ENCODE measurements at regions not wholly inside any gene's neighbourhood (a gene's known extent, or its start where the extent isn't known, plus 50 kb on each side); places are given as distances from the start of the nearest gene placed in this dataset.

GRCh38 chr18:64415218-64415617 lies 266.3 kb upstream of the LINC00305 start (continued):
- no peak for TF ChIP-seq TSHZ2 (CRISPR knock-in tag; IDR thresholded peaks at IDR 0.05)

- ATAC-seq: no peak
- TF ChIP-seq SNAI2 (CRISPR knock-in tag; IDR thresholded peaks at IDR 0.05) (no peak), CSRNP3 (CRISPR knock-in tag; IDR thresholded peaks at IDR 0.05) (no peak), BACH2 (CRISPR knock-in tag; IDR thresholded peaks at IDR 0.05; ENCODE audit: borderline replicate concordance) (no peak), OSR1 (CRISPR knock-in tag; IDR thresholded peaks at IDR 0.05) (no peak), PPARA (CRISPR knock-in tag; IDR thresholded peaks at IDR 0.05; ENCODE audit: borderline replicate concordance) (no peak), PATZ1 (CRISPR knock-in tag; IDR thresholded peaks at IDR 0.05; ENCODE audit: borderline replicate concordance) (no peak), ZFP3 (CRISPR knock-in tag; IDR thresholded peaks at IDR 0.05) (no peak), POU6F1 (CRISPR knock-in tag; IDR thresholded peaks at IDR 0.05; ENCODE audit: borderline replicate concordance, low read depth) (no peak), TCF4 (CRISPR knock-in tag; IDR thresholded peaks at IDR 0.05; ENCODE audit: borderline replicate concordance) (no peak), CREB5 (CRISPR knock-in tag; IDR thresholded peaks at IDR 0.05; ENCODE audit: low read depth) (no peak), CSDC2 (CRISPR knock-in tag; IDR thresholded peaks at IDR 0.05) (no peak), ZNF565 (CRISPR knock-in tag; conservative IDR thresholded peaks at IDR 0.05; ENCODE audit: low read depth) (no peak), ZNF8 (CRISPR knock-in tag; IDR thresholded peaks at IDR 0.05) (no peak), ZC3H10 (CRISPR knock-in tag; IDR thresholded peaks at IDR 0.05) (no peak), TOX (CRISPR knock-in tag; IDR thresholded peaks at IDR 0.05; ENCODE audit: borderline replicate concordance) (no peak), TSHZ2 (CRISPR knock-in tag; IDR thresholded peaks at IDR 0.05) (no peak), ISL1 (CRISPR knock-in tag; IDR thresholded peaks at IDR 0.05) (no peak), ARNTL (CRISPR knock-in tag; IDR thresholded peaks at IDR 0.05; ENCODE audit: borderline replicate concordance, low read depth) (no peak), GLIS3 (CRISPR knock-in tag; IDR thresholded peaks at IDR 0.05) (no peak), ESRRG (CRISPR knock-in tag; IDR thresholded peaks at IDR 0.05) (no peak)
These were observed 261.8 kb upstream of the LINC00305 start for GRCh38 chr18:64410685-64411084.
